Vagina (tissue), 2 donors: ENCODE measurements at regions not wholly inside any gene's neighbourhood (a gene's known extent, or its start where the extent isn't known, plus 50 kb on each side); places are given as distances from the start of the nearest gene placed in this dataset.

Source experiments
- CTCF ChIP-seq, 3 experiments: fragments of 450-650 bp in 2 of 3; fragments of 200-600 bp in 1 of 3; sonication (generic) in 1 of 3; IDR thresholded peaks; one replicate each; pipeline ENCODE4 v1.5.1; 2017 to 2019; ENCODE audit warnings: antibody characterized with exemption in 3 of 3, mild to moderate bottlenecking in 2 of 3, moderate library complexity in 2 of 3
- POLR2A ChIP-seq, 2 donors: fragments of 450-650 bp; IDR thresholded peaks; one replicate each; pipeline ENCODE4 v1.6.1; 2017; ENCODE audit warnings: antibody characterized with exemption in 2 of 2, mild to moderate bottlenecking in 2 of 2, moderate library complexity in 2 of 2
- POLR2AphosphoS5 ChIP-seq, 2 donors: sonication (generic); formaldehyde crosslinking; IDR thresholded peaks; one replicate each; pipeline ENCODE4 v1.9.0; 2017; ENCODE audit warnings: antibody characterized with exemption in 2 of 2, mild to moderate bottlenecking in 2 of 2, low read depth in 1 of 2; ENCODE audit not compliant: insufficient read depth in 1 of 2

GRCh38 chr2:42974169-42974720 is 181.9 kb upstream of the HAAO start:
- no peak for TF ChIP-seq CTCF (IDR thresholded peaks at IDR 0.05)
- TF ChIP-seq POLR2A (IDR thresholded peaks at IDR 0.05), result no peak
- no peak for TF ChIP-seq POLR2AphosphoS5 (IDR thresholded peaks at IDR 0.05; ENCODE audit: insufficient read depth in 1 of 2, low read depth in 1 of 2)
